HAP-1 (cell line): ENCODE measurements at regions not wholly inside any gene's neighbourhood (a gene's known extent, or its start where the extent isn't known, plus 50 kb on each side); places are given as distances from the start of the nearest gene placed in this dataset.

Source experiments
- DNase-seq, 2 experiments: peaks; one replicate each; pipeline ENCODE4 v3.0.0-alpha.2; 2016 to 2020; ENCODE audit warnings: low spot score in 2 of 2
- H3K27me3 ChIP-seq: fragments of 250-450 bp; sonication (Bioruptor Pico); 2 replicates; pipeline ENCODE4 v1.5.1; 2020; ENCODE audit warnings: low read depth, mild to moderate bottlenecking, moderate library complexity
- H3K36me3 ChIP-seq: fragments of 250-450 bp; sonication (Bioruptor Pico); replicated peaks from 2 replicates; pipeline ENCODE4 v1.5.1; 2020; ENCODE audit warnings: mild to moderate bottlenecking
- H3K4me1 ChIP-seq: fragments of 250-450 bp; sonication (Bioruptor Pico); 2 replicates; pipeline ENCODE4 v1.5.1; 2020; ENCODE audit warnings: mild to moderate bottlenecking
- H3K4me3 ChIP-seq: fragments of 250-450 bp; sonication (Bioruptor Pico); 2 replicates; pipeline ENCODE4 v1.5.1; 2020; ENCODE audit warnings: mild to moderate bottlenecking, moderate library complexity
- H3K9me3 ChIP-seq: fragments of 250-450 bp; sonication (Bioruptor Pico); 2 replicates; pipeline ENCODE4 v1.5.1; 2020; ENCODE audit warnings: mild to moderate bottlenecking, moderate library complexity
- in situ Hi-C: fragments of 300-500 bp; cut with MboI; formaldehyde crosslinking; loops from 3 replicates; pipeline ENCODE4 v1.14.3; 2020; ENCODE audit warnings: low sequenced_read_pairs, inconsistent platforms, mixed read lengths

- H3K9me3 ChIP-seq, result peaks cover 8% of the 10 kb centered on the region; the same call in 1 of the 2 replicates
- H3K4me1 ChIP-seq, result peaks cover 67% of the 10 kb centered on the region
- DNase-seq, result peak in 1 of 2 experiments; percentile 25
- in situ Hi-C loops, result no loop called here
- H3K27me3 ChIP-seq, result no peaks in the 10 kb centered on the region
- no peak overlapping the region for H3K4me3 ChIP-seq
- no peaks in the 10 kb centered on the region for H3K36me3 ChIP-seq
Measured at GRCh38 chr6:88380083-88380482, 213.9 kb upstream of the CNR1 start.

GRCh38 chr6:88378639-88379038, 212.5 kb upstream of the CNR1 start:
- peak in 1 of 2 experiments; percentile 9 for DNase-seq
- Histone ChIP-seq H3K4me1 (peaks cover 70% of the 10 kb centered on the region), H3K9me3 (no peaks in the 10 kb centered on the region; the same call in 1 of the 2 replicates), H3K27me3 (no peaks in the 10 kb centered on the region), H3K4me3 (peak overlapping the region; percentile 5; the same call in 1 of the 2 replicates), H3K36me3 (no peaks in the 10 kb centered on the region)
- in situ Hi-C loops, result no loop called here

GRCh38 chr6:88377976-88378568, 211.9 kb upstream of the CNR1 start:
- Histone ChIP-seq H3K4me3 (peak overlapping the region; percentile 5; the same call in 1 of the 2 replicates), H3K27me3 (no peaks in the 10 kb centered on the region), H3K4me1 (peaks cover 65% of the 10 kb centered on the region), H3K9me3 (no peaks in the 10 kb centered on the region), H3K36me3 (no peaks in the 10 kb centered on the region)
- DNase-seq, result peak; percentile 89 to 96
- in situ Hi-C loops, result no loop called here

GRCh38 chr6:88376768-88377387, 210.7 kb upstream of the CNR1 start:
- in situ Hi-C loops, result no loop called here
- H3K4me3 ChIP-seq, result no peak overlapping the region
- H3K27me3 ChIP-seq, result no peaks in the 10 kb centered on the region
- DNase-seq, result peak; percentile 8 to 91
- H3K36me3 ChIP-seq, result no peaks in the 10 kb centered on the region
- no peaks in the 10 kb centered on the region for H3K9me3 ChIP-seq
- peaks cover 56% of the 10 kb centered on the region for H3K4me1 ChIP-seq

GRCh38 chr6:88376197-88376596, 210.1 kb upstream of the CNR1 start:
- H3K27me3 ChIP-seq, result no peaks in the 10 kb centered on the region
- in situ Hi-C loops, result no loop called here
- H3K4me3 ChIP-seq, result no peak overlapping the region
- DNase-seq, result peak in 1 of 2 experiments; percentile 10
- no peaks in the 10 kb centered on the region for H3K9me3 ChIP-seq
- H3K4me1 ChIP-seq, result peaks cover 53% of the 10 kb centered on the region
- no peaks in the 10 kb centered on the region for H3K36me3 ChIP-seq

GRCh38 chr6:88374553-88374952, 208.4 kb upstream of the CNR1 start:
- no peak for DNase-seq
- H3K36me3 ChIP-seq, result no peaks in the 10 kb centered on the region
- in situ Hi-C loops, result no loop called here
- no peaks in the 10 kb centered on the region for H3K27me3 ChIP-seq
- no peaks in the 10 kb centered on the region for H3K9me3 ChIP-seq
- H3K4me3 ChIP-seq, result no peak overlapping the region
- peaks cover 37% of the 10 kb centered on the region for H3K4me1 ChIP-seq

- Histone ChIP-seq H3K36me3 (no peaks in the 10 kb centered on the region), H3K4me3 (no peak overlapping the region), H3K9me3 (no peaks in the 10 kb centered on the region), H3K27me3 (no peaks in the 10 kb centered on the region), H3K4me1 (peaks cover 11% of the 10 kb centered on the region)
- DNase-seq, result no peak
- in situ Hi-C loops, result no loop called here
Measured at GRCh38 chr6:88371480-88371879, 205.3 kb upstream of the CNR1 start.

GRCh38 chr6:88370127-88370710, 204.1 kb upstream of the CNR1 start:
- in situ Hi-C loops, result no loop called here
- Histone ChIP-seq H3K36me3 (no peaks in the 10 kb centered on the region), H3K4me3 (no peak overlapping the region), H3K27me3 (no peaks in the 10 kb centered on the region), H3K9me3 (no peaks in the 10 kb centered on the region), H3K4me1 (0 out of 2 replicates have a peak, but pooled peaks cover 3% of the 10 kb centered on the region)
- DNase-seq, result no peak

GRCh38 chr6:88369262-88369661, 203.1 kb upstream of the CNR1 start:
- in situ Hi-C loops, result no loop called here
- no peak for DNase-seq
- H3K4me1 ChIP-seq, result no peaks in the 10 kb centered on the region

GRCh38 chr6:88368071-88368787, 202.1 kb upstream of the CNR1 start:
- no peaks in the 10 kb centered on the region for H3K27me3 ChIP-seq
- H3K9me3 ChIP-seq, result no peaks in the 10 kb centered on the region; the same call in 1 of the 2 replicates
- in situ Hi-C loops, result no loop called here
- H3K4me1 ChIP-seq, result no peaks in the 10 kb centered on the region
- H3K4me3 ChIP-seq, result no peak overlapping the region
- H3K36me3 ChIP-seq, result no peaks in the 10 kb centered on the region
- no peak for DNase-seq

More at GRCh38 chr6:88369262-88369661, 203.1 kb upstream of the CNR1 start:
- H3K36me3 ChIP-seq, result no peaks in the 10 kb centered on the region
- no peak overlapping the region for H3K4me3 ChIP-seq
- H3K9me3 ChIP-seq, result no peaks in the 10 kb centered on the region
- no peaks in the 10 kb centered on the region for H3K27me3 ChIP-seq

GRCh38 chr6:88367248-88367647, 201.1 kb upstream of the CNR1 start:
- no peak overlapping the region for H3K4me3 ChIP-seq
- in situ Hi-C loops, result no loop called here
- H3K36me3 ChIP-seq, result no peaks in the 10 kb centered on the region
- H3K4me1 ChIP-seq, result no peaks in the 10 kb centered on the region
- H3K9me3 ChIP-seq, result no peaks in the 10 kb centered on the region; the same call in 1 of the 2 replicates
- H3K27me3 ChIP-seq, result no peaks in the 10 kb centered on the region
- DNase-seq, result no peak

- Histone ChIP-seq H3K27me3 (no peaks in the 10 kb centered on the region), H3K36me3 (no peaks in the 10 kb centered on the region), H3K4me1 (no peaks in the 10 kb centered on the region), H3K4me3 (no peak overlapping the region), H3K9me3 (no peaks in the 10 kb centered on the region; the same call in 1 of the 2 replicates)
- no peak for DNase-seq
- in situ Hi-C loops, result no loop called here
Measured at GRCh38 chr6:88366672-88367071, 200.5 kb upstream of the CNR1 start.

- no peaks in the 10 kb centered on the region for H3K36me3 ChIP-seq
- H3K4me1 ChIP-seq, result peaks cover 9% of the 10 kb centered on the region
- no peaks in the 10 kb centered on the region for H3K27me3 ChIP-seq
- DNase-seq, result no peak
- no peaks in the 10 kb centered on the region; the same call in 1 of the 2 replicates for H3K9me3 ChIP-seq
- in situ Hi-C loops, result no loop called here
- H3K4me3 ChIP-seq, result no peak overlapping the region
Measured at GRCh38 chr6:88365656-88366055, 199.5 kb upstream of the CNR1 start.

GRCh38 chr6:88365230-88365629, 199.1 kb upstream of the CNR1 start:
- Histone ChIP-seq H3K27me3 (no peaks in the 10 kb centered on the region), H3K9me3 (no peaks in the 10 kb centered on the region; the same call in 1 of the 2 replicates), H3K4me3 (no peak overlapping the region), H3K4me1 (peaks cover 13% of the 10 kb centered on the region), H3K36me3 (no peaks in the 10 kb centered on the region)
- in situ Hi-C loops, result no loop called here
- DNase-seq, result no peak
